Central memory CD8-positive, alpha-beta T cell (primary cell): ENCODE measurements at regions not wholly inside any gene's neighbourhood (a gene's known extent, or its start where the extent isn't known, plus 50 kb on each side); places are given as distances from the start of the nearest gene placed in this dataset.

Experiments used
- ATAC-seq: fragments of 150-1000 bp; cut with Tn5 transposase; replicated peaks from 2 replicates; pipeline ENCODE4 v1.10.0; 2022; ENCODE audit warnings: mild to moderate bottlenecking, moderate FRiP score, moderate number of reproducible peaks; ENCODE audit not compliant: poor library complexity, severe bottlenecking; ENCODE audit errors: extremely low read depth
- DNase-seq, 2 donors: peaks; one replicate each; pipeline ENCODE4 v3.0.0; 2021; ENCODE audit warnings: low spot score in 2 of 2
- H3K27ac Mint-ChIP-seq: one replicate; pipeline ENCODE4 v1.8.0; 2022; ENCODE audit warnings: low read depth, mild to moderate bottlenecking, moderate library complexity, mixed read lengths
- H3K27me3 Mint-ChIP-seq: one replicate; pipeline ENCODE4 v1.8.0; 2022; ENCODE audit warnings: mixed read lengths
- H3K36me3 Mint-ChIP-seq: one replicate; pipeline ENCODE4 v1.8.0; 2022; ENCODE audit warnings: mild to moderate bottlenecking, moderate library complexity, mixed read lengths; ENCODE audit not compliant: insufficient read depth
- H3K4me1 Mint-ChIP-seq: one replicate; pipeline ENCODE4 v1.8.0; 2022; ENCODE audit warnings: mixed read lengths
- H3K4me3 Mint-ChIP-seq: one replicate; pipeline ENCODE4 v1.8.0; 2022; ENCODE audit warnings: mild to moderate bottlenecking, moderate library complexity, mixed read lengths
- H3K9me3 Mint-ChIP-seq: one replicate; pipeline ENCODE4 v1.8.0; 2022; ENCODE audit warnings: mixed read lengths

GRCh38 chr10:125284875-125285597 is 124.7 kb upstream of the CTBP2 start:
- H3K9me3 Mint-ChIP-seq = peaks cover 10% of the 10 kb centered on the region
- H3K36me3 Mint-ChIP-seq = no peaks in the 10 kb centered on the region
- peaks cover 40% of the 10 kb centered on the region for H3K27me3 Mint-ChIP-seq
- ATAC-seq (no peak), DNase-seq (no peak)
- no peak overlapping the region for H3K27ac Mint-ChIP-seq
- no peak overlapping the region for H3K4me3 Mint-ChIP-seq
- H3K4me1 Mint-ChIP-seq = no peaks in the 10 kb centered on the region

GRCh38 chr10:125283836-125284614 is 123.7 kb upstream of the CTBP2 start:
- Mint-ChIP-seq H3K4me1 (no peaks in the 10 kb centered on the region), H3K27ac (no peak overlapping the region), H3K9me3 (peaks cover 10% of the 10 kb centered on the region), H3K36me3 (no peaks in the 10 kb centered on the region), H3K27me3 (peaks cover 40% of the 10 kb centered on the region), H3K4me3 (no peak overlapping the region)
- DNase-seq = no peak
- ATAC-seq = no peak

- DNase-seq (no peak), ATAC-seq (no peak)
- no peak overlapping the region for H3K27ac Mint-ChIP-seq
- peaks cover 10% of the 10 kb centered on the region for H3K9me3 Mint-ChIP-seq
- peaks cover 46% of the 10 kb centered on the region for H3K27me3 Mint-ChIP-seq
- no peaks in the 10 kb centered on the region for H3K36me3 Mint-ChIP-seq
- H3K4me1 Mint-ChIP-seq = no peaks in the 10 kb centered on the region
- no peak overlapping the region for H3K4me3 Mint-ChIP-seq
Measured at GRCh38 chr10:125283191-125283835, 123.0 kb upstream of the CTBP2 start.

GRCh38 chr10:125281091-125281490 is 120.7 kb upstream of the CTBP2 start:
- H3K4me3 Mint-ChIP-seq = no peak overlapping the region
- DNase-seq (no peak), ATAC-seq (no peak)
- no peaks in the 10 kb centered on the region for H3K36me3 Mint-ChIP-seq
- H3K27ac Mint-ChIP-seq = no peak overlapping the region
- no peaks in the 10 kb centered on the region for H3K4me1 Mint-ChIP-seq
- peaks cover 8% of the 10 kb centered on the region for H3K9me3 Mint-ChIP-seq
- H3K27me3 Mint-ChIP-seq = peaks cover 33% of the 10 kb centered on the region

- Mint-ChIP-seq H3K27ac (no peak overlapping the region), H3K9me3 (peaks cover 6% of the 10 kb centered on the region), H3K4me1 (no peaks in the 10 kb centered on the region), H3K36me3 (no peaks in the 10 kb centered on the region), H3K4me3 (no peak overlapping the region), H3K27me3 (peaks cover 27% of the 10 kb centered on the region)
- ATAC-seq (no peak), DNase-seq (no peak)
Measured at GRCh38 chr10:125276133-125276532, 115.8 kb upstream of the CTBP2 start.

- ATAC-seq (no peak), DNase-seq (no peak)
- Mint-ChIP-seq H3K27me3 (peaks cover 19% of the 10 kb centered on the region), H3K36me3 (no peaks in the 10 kb centered on the region), H3K4me1 (no peaks in the 10 kb centered on the region), H3K27ac (no peak overlapping the region), H3K9me3 (peaks cover 5% of the 10 kb centered on the region), H3K4me3 (no peak overlapping the region)
Measured at GRCh38 chr10:125274961-125275360, 114.6 kb upstream of the CTBP2 start.

GRCh38 chr10:125273023-125273422 is 112.7 kb upstream of the CTBP2 start:
- no peak overlapping the region for H3K4me3 Mint-ChIP-seq
- ATAC-seq (no peak), DNase-seq (no peak)
- no peak overlapping the region for H3K27ac Mint-ChIP-seq
- peaks cover 13% of the 10 kb centered on the region for H3K27me3 Mint-ChIP-seq
- H3K36me3 Mint-ChIP-seq = no peaks in the 10 kb centered on the region
- peaks cover 5% of the 10 kb centered on the region for H3K9me3 Mint-ChIP-seq
- H3K4me1 Mint-ChIP-seq = no peaks in the 10 kb centered on the region

- no peaks in the 10 kb centered on the region for H3K4me1 Mint-ChIP-seq
Measured at GRCh38 chr10:125269716-125270115, 109.4 kb upstream of the CTBP2 start.

GRCh38 chr10:125266966-125267365 is 106.6 kb upstream of the CTBP2 start:
- H3K9me3 Mint-ChIP-seq = no peaks in the 10 kb centered on the region
- no peak overlapping the region for H3K27ac Mint-ChIP-seq
- peaks cover 11% of the 10 kb centered on the region for H3K27me3 Mint-ChIP-seq
- ATAC-seq = no peak
- no peak overlapping the region for H3K4me3 Mint-ChIP-seq
- no peak for DNase-seq
- H3K4me1 Mint-ChIP-seq = no peaks in the 10 kb centered on the region
- H3K36me3 Mint-ChIP-seq = no peaks in the 10 kb centered on the region

More at GRCh38 chr10:125269716-125270115, 109.4 kb upstream of the CTBP2 start:
- DNase-seq = no peak
- no peak for ATAC-seq
- Mint-ChIP-seq H3K9me3 (no peaks in the 10 kb centered on the region), H3K27ac (no peak overlapping the region), H3K36me3 (no peaks in the 10 kb centered on the region), H3K27me3 (peaks cover 7% of the 10 kb centered on the region), H3K4me3 (no peak overlapping the region)

GRCh38 chr10:125266541-125266940 is 106.2 kb upstream of the CTBP2 start:
- H3K4me3 Mint-ChIP-seq = no peak overlapping the region

GRCh38 chr10:125265579-125265955 is 105.2 kb upstream of the CTBP2 start:
- Mint-ChIP-seq H3K36me3 (no peaks in the 10 kb centered on the region), H3K27me3 (peaks cover 11% of the 10 kb centered on the region), H3K4me1 (no peaks in the 10 kb centered on the region), H3K9me3 (no peaks in the 10 kb centered on the region), H3K4me3 (no peak overlapping the region), H3K27ac (no peak overlapping the region)
- ATAC-seq = no peak
- no peak for DNase-seq

More at GRCh38 chr10:125266541-125266940, 106.2 kb upstream of the CTBP2 start:
- Mint-ChIP-seq H3K36me3 (no peaks in the 10 kb centered on the region), H3K27me3 (peaks cover 11% of the 10 kb centered on the region), H3K27ac (no peak overlapping the region), H3K4me1 (no peaks in the 10 kb centered on the region), H3K9me3 (no peaks in the 10 kb centered on the region)
- no peak for DNase-seq
- ATAC-seq = no peak

- Mint-ChIP-seq H3K9me3 (no peaks in the 10 kb centered on the region), H3K27ac (no peak overlapping the region), H3K4me3 (no peak overlapping the region), H3K4me1 (no peaks in the 10 kb centered on the region), H3K27me3 (peaks cover 11% of the 10 kb centered on the region), H3K36me3 (no peaks in the 10 kb centered on the region)
- ATAC-seq (no peak), DNase-seq (no peak)
Measured at GRCh38 chr10:125264757-125265578, 104.6 kb upstream of the CTBP2 start.
